Astrocyte of the hippocampus (primary cell): ENCODE measurements at regions not wholly inside any gene's neighbourhood (a gene's known extent, or its start where the extent isn't known, plus 50 kb on each side); places are given as distances from the start of the nearest gene placed in this dataset.
A peak's percentile ranks its signal among the peaks of the same experiment; 100 is the strongest.

Experiments used
- DNase-seq: peaks from one replicate; pipeline ENCODE4 v3.0.0; 2011; ENCODE audit warnings: low read depth, low spot score

- no peak for DNase-seq
Measured at GRCh38 chr13:60790620-60791019, 393.6 kb downstream of the TDRD3 start.

GRCh38 chr13:60788156-60788829, 391.3 kb downstream of the TDRD3 start:
- DNase-seq, result peak; percentile 52

GRCh38 chr13:60787083-60787482, 390.1 kb downstream of the TDRD3 start:
- no peak for DNase-seq

GRCh38 chr13:60772726-60773125, 375.7 kb downstream of the TDRD3 start:
- no peak for DNase-seq

- DNase-seq, result peak; percentile 90
Measured at GRCh38 chr13:60765700-60766411, 368.8 kb downstream of the TDRD3 start.

GRCh38 chr13:60759499-60759898, 362.5 kb downstream of the TDRD3 start:
- peak; percentile 82 for DNase-seq

GRCh38 chr13:60758637-60759036, 361.6 kb downstream of the TDRD3 start:
- no peak for DNase-seq

- no peak for DNase-seq
Measured at GRCh38 chr13:60757501-60758215, 360.6 kb downstream of the TDRD3 start.

GRCh38 chr13:60756306-60756705, 359.3 kb downstream of the TDRD3 start:
- DNase-seq, result peak; percentile 40

- DNase-seq, result peak; percentile 13
Measured at GRCh38 chr13:60755380-60756163, 358.6 kb downstream of the TDRD3 start.

- DNase-seq, result peak; percentile 6
Measured at GRCh38 chr13:60754211-60755090, 357.4 kb downstream of the TDRD3 start.

- no peak for DNase-seq
Measured at GRCh38 chr13:60753641-60754040, 356.6 kb downstream of the TDRD3 start.

GRCh38 chr13:60745343-60745742, 348.3 kb downstream of the TDRD3 start:
- DNase-seq, result peak; percentile 44

- DNase-seq, result no peak
Measured at GRCh38 chr13:60733933-60734332, 336.9 kb downstream of the TDRD3 start.

- DNase-seq, result no peak
Measured at GRCh38 chr13:60727140-60727539, 330.1 kb downstream of the TDRD3 start.

GRCh38 chr13:60721063-60721462, 324.0 kb downstream of the TDRD3 start:
- no peak for DNase-seq

- no peak for DNase-seq
Measured at GRCh38 chr13:60720590-60720989, 323.6 kb downstream of the TDRD3 start.

- DNase-seq, result no peak
Measured at GRCh38 chr13:60716313-60716712, 319.3 kb downstream of the TDRD3 start.

- DNase-seq, result peak; percentile 5
Measured at GRCh38 chr13:60707878-60708277, 310.9 kb downstream of the TDRD3 start.

GRCh38 chr13:60701895-60702294, 304.9 kb downstream of the TDRD3 start:
- no peak for DNase-seq

GRCh38 chr13:60700994-60701393, 304.0 kb downstream of the TDRD3 start:
- DNase-seq, result no peak
